Kidney (tissue), 13 donors: ENCODE measurements at regions not wholly inside any gene's neighbourhood (a gene's known extent, or its start where the extent isn't known, plus 50 kb on each side); places are given as distances from the start of the nearest gene placed in this dataset.

ENCODE experiments used
- DNase-seq, 5 donors: peaks; one replicate each; pipeline ENCODE4 v3.0.0-alpha.2; 2013 to 2020
- FAIRE-seq: peaks from 2 replicates; lab custom pipeline; 2012; peaks lifted over from hg19 to GRCh38; lab: Jason Lieb, UNC
- H3K27ac ChIP-seq, 2 donors: one replicate each; pipeline ENCODE4 v1.7.0; 2013; ENCODE audit warnings: low read depth in 2 of 2, low read length in 2 of 2, inconsistent platforms in 1 of 2
- H3K27me3 ChIP-seq: one replicate; pipeline ENCODE4 v1.7.1; 2013; ENCODE audit warnings: low read length, inconsistent platforms; ENCODE audit not compliant: control insufficient read depth, insufficient read depth
- H3K36me3 ChIP-seq, 3 donors: one replicate each; pipeline versions ENCODE4 v1.7.0 to v1.7.1; 2013; ENCODE audit warnings: low read length in 3 of 3, control low read depth in 1 of 3, inconsistent platforms in 1 of 3; ENCODE audit not compliant: insufficient read depth in 3 of 3, control insufficient read depth in 2 of 3
- H3K4me1 ChIP-seq, 3 donors: one replicate each; pipeline versions ENCODE4 v1.7.0 to v1.7.1; 2013; ENCODE audit warnings: low read length in 3 of 3, inconsistent platforms in 1 of 3, low read depth in 1 of 3; ENCODE audit not compliant: control insufficient read depth in 2 of 3, insufficient read depth in 2 of 3
- H3K4me3 ChIP-seq, 3 donors: one replicate each; pipeline versions ENCODE4 v1.7.0 to v1.8.1; 2013; ENCODE audit warnings: low read length in 3 of 3, control low read depth in 1 of 3, inconsistent platforms in 1 of 3
- H3K9ac ChIP-seq, 3 donors: one replicate each; pipeline versions ENCODE4 v1.7.0 to v1.7.1; 2013; ENCODE audit warnings: low read length in 3 of 3, control low read depth in 1 of 3, inconsistent platforms in 1 of 3
- H3K9me3 ChIP-seq, 3 donors: one replicate each; pipeline versions ENCODE4 v1.7.0 to v1.7.1; 2013; ENCODE audit warnings: low read length in 3 of 3, control low read depth in 1 of 3, inconsistent platforms in 1 of 3; ENCODE audit not compliant: control insufficient read depth in 2 of 3, insufficient read depth in 1 of 3
- CTCF ChIP-seq: IDR thresholded peaks from 3 replicates; pipeline ENCODE4 v1.5.1; 2012; ENCODE audit warnings: mild to moderate bottlenecking, moderate library complexity, borderline replicate concordance; ENCODE audit not compliant: insufficient read depth; ENCODE audit errors: extremely low read depth
- intact Hi-C: fragments of 100-400 bp; cut with DNase I; formaldehyde crosslinking; loops from one replicate; pipeline ENCODE4 v1.11.1; 2022
- donor health status: control.
- donor health status: control.
- donor health status: control.
- donor health status: control.
- donor health status: control.
- donor health status: DM: yes; HTN: yes; CAD: no.
- donor health status: Normal renal cell carcinoma (clear cell type).

- intact Hi-C loops, result no loop called here
- Histone ChIP-seq H3K36me3 (no peaks in the 10 kb centered on the region), H3K9ac (no peak overlapping the region), H3K4me3 (no peak overlapping the region), H3K27me3 (no peaks in the 10 kb centered on the region), H3K4me1 (no peaks in the 10 kb centered on the region), H3K27ac (no peak overlapping the region), H3K9me3 (peaks cover 0 to 3% (median 0%) of the 10 kb centered on the region in 3 donors)
- no peak for FAIRE-seq
- no peak for DNase-seq
- no peak for TF ChIP-seq CTCF
Measured at GRCh38 chr10:36147529-36147928, 505.4 kb upstream of the FZD8 start.

DNA sequence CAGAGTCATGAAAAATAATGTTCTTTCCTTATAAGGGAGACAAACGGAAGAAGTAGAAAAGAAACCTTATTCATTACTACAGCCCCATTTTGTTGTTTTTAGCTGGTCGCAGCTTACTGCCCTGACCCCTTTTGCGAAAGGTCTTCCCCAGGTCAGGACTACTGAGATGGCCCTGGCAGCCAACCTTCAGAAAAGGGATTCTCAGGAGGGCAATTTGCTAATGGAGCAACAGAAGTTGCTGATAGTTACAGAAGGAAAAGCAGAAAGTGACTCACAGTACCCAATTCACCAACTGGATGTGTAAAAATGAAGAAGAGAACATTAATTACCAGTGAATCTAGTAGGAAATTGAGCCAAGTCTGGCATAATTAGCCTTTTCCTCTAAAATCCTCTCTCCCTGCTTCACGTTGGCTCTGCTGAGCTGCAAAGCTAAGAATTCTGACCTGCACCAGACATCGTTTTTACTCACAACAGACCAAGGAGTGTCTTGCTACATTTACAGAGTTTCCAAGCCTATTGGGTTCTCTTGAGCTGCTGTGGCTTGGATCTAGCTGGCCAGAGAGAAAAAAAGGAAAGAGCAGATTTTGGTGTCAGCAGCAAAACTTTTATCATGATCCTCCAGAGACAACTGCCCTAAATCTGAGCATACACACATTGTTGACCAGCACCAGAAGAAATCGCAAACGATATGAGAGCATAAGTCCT is 499.9 kb upstream of the FZD8 start:
- no peaks in the 10 kb centered on the region for H3K36me3 ChIP-seq
- no peaks in the 10 kb centered on the region for H3K9me3 ChIP-seq
- intact Hi-C loops, result no loop called here
- H3K4me1 ChIP-seq, result no peaks in the 10 kb centered on the region
- TF ChIP-seq CTCF, result no peak
- peak in 1 of 5 donors; percentile 27 for DNase-seq
- no peaks in the 10 kb centered on the region for H3K27me3 ChIP-seq
- FAIRE-seq, result no peak
- H3K9ac ChIP-seq, result no peak overlapping the region
- peak overlapping the region in 1 of 2 donors; percentile 67 for H3K27ac ChIP-seq
- H3K4me3 ChIP-seq, result no peak overlapping the region

GRCh38 chr10:36129051-36129450 is 487.0 kb upstream of the FZD8 start:
- intact Hi-C loops, result no loop called here
- H3K9me3 ChIP-seq, result no peaks in the 10 kb centered on the region
- TF ChIP-seq CTCF, result no peak
- H3K27ac ChIP-seq, result no peak overlapping the region
- no peak overlapping the region for H3K4me3 ChIP-seq
- FAIRE-seq (no peak), DNase-seq (no peak)
- no peaks in the 10 kb centered on the region for H3K36me3 ChIP-seq
- no peaks in the 10 kb centered on the region for H3K4me1 ChIP-seq
- no peak overlapping the region for H3K9ac ChIP-seq
- H3K27me3 ChIP-seq, result no peaks in the 10 kb centered on the region

DNA sequence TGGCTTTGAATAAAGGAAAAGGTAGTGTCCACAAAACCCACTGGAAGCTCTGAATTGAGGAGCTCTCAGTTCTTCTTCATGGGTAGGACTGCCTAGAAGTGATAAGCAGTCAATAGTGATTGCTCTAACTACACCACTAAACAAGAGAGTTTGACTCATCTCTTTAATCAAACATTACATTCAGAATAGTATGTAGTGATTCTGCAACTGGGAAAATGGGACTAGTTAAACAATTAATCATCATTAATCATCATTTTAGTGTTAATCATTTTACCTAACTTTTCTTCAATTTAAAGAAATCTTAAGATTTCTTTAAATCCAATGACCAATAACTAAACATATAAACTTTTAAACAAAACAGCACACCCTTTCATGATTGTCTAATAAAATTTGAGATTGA is 484.0 kb upstream of the FZD8 start:
- Histone ChIP-seq H3K4me1 (no peaks in the 10 kb centered on the region), H3K4me3 (no peak overlapping the region), H3K9me3 (no peaks in the 10 kb centered on the region), H3K27me3 (no peaks in the 10 kb centered on the region), H3K9ac (no peak overlapping the region), H3K36me3 (no peaks in the 10 kb centered on the region), H3K27ac (no peak overlapping the region)
- intact Hi-C loops, result no loop called here
- no peak for TF ChIP-seq CTCF
- DNase-seq (no peak), FAIRE-seq (no peak)
